Smooth muscle cell (in vitro differentiated cells): ENCODE measurements at regions not wholly inside any gene's neighbourhood (a gene's known extent, or its start where the extent isn't known, plus 50 kb on each side); places are given as distances from the start of the nearest gene placed in this dataset.

Source experiments
- DNase-seq: peaks from one replicate; lab custom pipeline; 2025; ENCODE audit not compliant: unreplicated experiment; lab: John Stamatoyannopoulos, UW
- H2AFZ ChIP-seq: fragments of 200-600 bp; sonication (generic); 2 replicates; pipeline ENCODE4 v1.6.0; 2016; ENCODE audit warnings: antibody characterized with exemption, low read depth, mild to moderate bottlenecking
- H3F3A ChIP-seq: fragments of 200-600 bp; sonication (generic); 2 replicates; pipeline ENCODE4 v1.6.0; 2017; ENCODE audit warnings: antibody characterized with exemption, low read depth
- H3K27ac ChIP-seq: fragments of 200-600 bp; sonication (generic); 2 replicates; pipeline ENCODE4 v1.5.1; 2016; ENCODE audit warnings: low read depth, mild to moderate bottlenecking
- H3K27me3 ChIP-seq: fragments of 200-600 bp; sonication (generic); 2 replicates; pipeline ENCODE4 v1.6.1; 2016; ENCODE audit warnings: low read depth, mild to moderate bottlenecking
- H3K36me3 ChIP-seq: fragments of 200-600 bp; sonication (generic); 2 replicates; pipeline ENCODE4 v1.5.1; 2016; ENCODE audit warnings: low read depth
- H3K4me1 ChIP-seq: fragments of 200-600 bp; sonication (generic); 2 replicates; pipeline ENCODE4 v1.5.1; 2016; ENCODE audit warnings: low read depth
- H3K4me2 ChIP-seq: fragments of 200-600 bp; sonication (generic); 2 replicates; pipeline ENCODE4 v1.6.0; 2016; ENCODE audit warnings: mild to moderate bottlenecking
- H3K4me3 ChIP-seq: fragments of 200-600 bp; sonication (generic); 2 replicates; pipeline ENCODE4 v1.5.1; 2016; ENCODE audit warnings: mild to moderate bottlenecking
- H3K79me2 ChIP-seq: fragments of 200-600 bp; sonication (generic); 2 replicates; pipeline ENCODE4 v1.6.0; 2016; ENCODE audit warnings: low read depth, mild to moderate bottlenecking
- H3K9ac ChIP-seq: fragments of 200-600 bp; sonication (generic); 2 replicates; pipeline ENCODE4 v1.6.0; 2016; ENCODE audit warnings: low read depth
- H3K9me3 ChIP-seq: fragments of 200-600 bp; sonication (generic); replicated peaks from 2 replicates; pipeline ENCODE4 v1.5.1; 2016; ENCODE audit warnings: low read depth
- H4K20me1 ChIP-seq: fragments of 200-600 bp; sonication (generic); 2 replicates; pipeline ENCODE4 v1.6.0; 2016; ENCODE audit warnings: low read depth
- CTCF ChIP-seq: fragments of 200-600 bp; sonication (generic); IDR thresholded peaks from 2 replicates; pipeline ENCODE4 v1.5.1; 2017; ENCODE audit warnings: borderline replicate concordance, mild to moderate bottlenecking, antibody characterized with exemption; ENCODE audit not compliant: insufficient read depth, poor library complexity, severe bottlenecking
- WGBS: methylation state at CpG from one replicate; pipeline ENCODE4 v1.1.7; 2016; ENCODE audit warnings: low lambda C conversion rate; 5-methylcytosine and 5-hydroxymethylcytosine counted together

GRCh38 chr5:90158131-90158530 lies 251.4 kb downstream of the CETN3 start:
- Histone ChIP-seq H3K27ac (no peak overlapping the region), H3K9me3 (no peaks in the 10 kb centered on the region), H3K79me2 (no peaks in the 10 kb centered on the region), H3K36me3 (no peaks in the 10 kb centered on the region), H3F3A (no peaks in the 10 kb centered on the region), H3K4me3 (no peak overlapping the region), H3K27me3 (no peaks in the 10 kb centered on the region), H3K9ac (no peak overlapping the region), H4K20me1 (no peaks in the 10 kb centered on the region), H2AFZ (no peak overlapping the region), H3K4me1 (peaks cover 7% of the 10 kb centered on the region), H3K4me2 (peak overlapping the region; percentile 33)
- TF ChIP-seq CTCF, result no peak
- DNase-seq, result no peak
- WGBS, result 36% methylated on average over 3 of the region's 3 CpGs

GRCh38 chr5:90153031-90153430 lies 256.5 kb downstream of the CETN3 start:
- Histone ChIP-seq H3K27ac (no peak overlapping the region), H4K20me1 (no peaks in the 10 kb centered on the region), H3K4me3 (no peak overlapping the region), H3K9me3 (no peaks in the 10 kb centered on the region), H3K79me2 (no peaks in the 10 kb centered on the region), H3K4me1 (no peaks in the 10 kb centered on the region), H3K9ac (no peak overlapping the region), H3K36me3 (no peaks in the 10 kb centered on the region), H3F3A (no peaks in the 10 kb centered on the region), H2AFZ (no peak overlapping the region), H3K27me3 (no peaks in the 10 kb centered on the region), H3K4me2 (no peak overlapping the region)
- TF ChIP-seq CTCF, result no peak
- WGBS, result 95% methylated on average over 2 of the region's 2 CpGs
- DNase-seq, result no peak

- WGBS, result 59% methylated on average over 6 of the region's 6 CpGs
- Histone ChIP-seq H3K9me3 (no peaks in the 10 kb centered on the region), H3K36me3 (no peaks in the 10 kb centered on the region), H3K27me3 (no peaks in the 10 kb centered on the region), H3K79me2 (no peaks in the 10 kb centered on the region), H4K20me1 (no peaks in the 10 kb centered on the region), H2AFZ (no peak overlapping the region), H3K4me1 (no peaks in the 10 kb centered on the region), H3F3A (no peaks in the 10 kb centered on the region), H3K4me2 (peak overlapping the region; percentile 26), H3K27ac (peak overlapping the region; percentile 14), H3K9ac (no peak overlapping the region), H3K4me3 (no peak overlapping the region)
- DNase-seq, result no peak
- TF ChIP-seq CTCF, result no peak
These were observed 264.8 kb downstream of the CETN3 start for GRCh38 chr5:90144625-90145327.

- H3K79me2 ChIP-seq, result no peaks in the 10 kb centered on the region
- H3K4me2 ChIP-seq, result no peak overlapping the region
- 100% methylated on average over 1 of the region's 1 CpG for WGBS
These were observed 267.0 kb downstream of the CETN3 start for GRCh38 chr5:90142541-90142940.

More at GRCh38 chr5:90142541-90142940, 267.0 kb downstream of the CETN3 start:
- Histone ChIP-seq H3K9ac (no peak overlapping the region), H3K4me1 (no peaks in the 10 kb centered on the region), H3F3A (no peaks in the 10 kb centered on the region), H3K4me3 (no peak overlapping the region), H3K27ac (no peak overlapping the region), H2AFZ (no peak overlapping the region), H4K20me1 (no peaks in the 10 kb centered on the region), H3K36me3 (no peaks in the 10 kb centered on the region), H3K27me3 (no peaks in the 10 kb centered on the region), H3K9me3 (no peaks in the 10 kb centered on the region)
- DNase-seq, result no peak
- TF ChIP-seq CTCF, result no peak
